GM21717 (cell line): ENCODE measurements at regions not wholly inside any gene's neighbourhood (a gene's known extent, or its start where the extent isn't known, plus 50 kb on each side); places are given as distances from the start of the nearest gene placed in this dataset.

Experiments used
- ATAC-seq: cut with Tn5 transposase; IDR thresholded peaks from one replicate; pipeline ENCODE4 v1.9.1; 2021; ENCODE audit warnings: mild to moderate bottlenecking, moderate library complexity; ENCODE audit not compliant: unreplicated experiment

- no peak for ATAC-seq
Measured at GRCh38 chr13:30004204-30004603, 153.8 kb upstream of the UBL3 start.

GRCh38 chr13:30002577-30002976 lies 152.2 kb upstream of the UBL3 start:
- ATAC-seq: no peak

- ATAC-seq: no peak
Measured at GRCh38 chr13:30000370-30000765, 150.0 kb upstream of the UBL3 start.

- no peak for ATAC-seq
Measured at GRCh38 chr13:29999492-30000369, 149.3 kb upstream of the UBL3 start.

GRCh38 chr13:29996316-29996715 lies 145.9 kb upstream of the UBL3 start:
- no peak for ATAC-seq

- ATAC-seq: no peak
Measured at GRCh38 chr13:29994911-29995595, 144.6 kb upstream of the UBL3 start.

- ATAC-seq: no peak
Measured at GRCh38 chr13:29993716-29994488, 143.5 kb upstream of the UBL3 start.

GRCh38 chr13:29993196-29993595 lies 142.8 kb upstream of the UBL3 start:
- ATAC-seq: no peak

- no peak for ATAC-seq
Measured at GRCh38 chr13:29991343-29991742, 140.9 kb upstream of the UBL3 start.

- ATAC-seq: no peak
Measured at GRCh38 chr13:29987340-29987739, 136.9 kb upstream of the UBL3 start.

GRCh38 chr13:29980339-29980738 lies 129.9 kb upstream of the UBL3 start:
- no peak for ATAC-seq

GRCh38 chr13:29978211-29978610 lies 127.8 kb upstream of the UBL3 start:
- ATAC-seq: no peak

GRCh38 chr13:29977476-29978120 lies 127.2 kb upstream of the UBL3 start:
- no peak for ATAC-seq

GRCh38 chr13:29976535-29976934 lies 126.1 kb upstream of the UBL3 start:
- no peak for ATAC-seq

GRCh38 chr13:29975283-29975682 lies 124.9 kb upstream of the UBL3 start:
- ATAC-seq: no peak

- ATAC-seq: no peak
Measured at GRCh38 chr13:29969286-29969685, 118.9 kb upstream of the UBL3 start.

- ATAC-seq: no peak
Measured at GRCh38 chr13:29964181-29964845, 113.9 kb upstream of the UBL3 start.

- ATAC-seq: no peak
Measured at GRCh38 chr13:29963089-29963488, 112.7 kb upstream of the UBL3 start.

- no peak for ATAC-seq
Measured at GRCh38 chr13:29961036-29961670, 110.7 kb upstream of the UBL3 start.

GRCh38 chr13:29959603-29960002 lies 109.2 kb upstream of the UBL3 start:
- ATAC-seq: no peak
